ENCODE measurements at regions not wholly inside any gene's neighbourhood (a gene's known extent, or its start where the extent isn't known, plus 50 kb on each side); places are given as distances from the start of the nearest gene placed in this dataset.
"Not testable (repeated sequence)": the region's sequence is repeated elsewhere in the genome, so short reads cannot be mapped to it uniquely, and the experiment has no call there.

DNA sequence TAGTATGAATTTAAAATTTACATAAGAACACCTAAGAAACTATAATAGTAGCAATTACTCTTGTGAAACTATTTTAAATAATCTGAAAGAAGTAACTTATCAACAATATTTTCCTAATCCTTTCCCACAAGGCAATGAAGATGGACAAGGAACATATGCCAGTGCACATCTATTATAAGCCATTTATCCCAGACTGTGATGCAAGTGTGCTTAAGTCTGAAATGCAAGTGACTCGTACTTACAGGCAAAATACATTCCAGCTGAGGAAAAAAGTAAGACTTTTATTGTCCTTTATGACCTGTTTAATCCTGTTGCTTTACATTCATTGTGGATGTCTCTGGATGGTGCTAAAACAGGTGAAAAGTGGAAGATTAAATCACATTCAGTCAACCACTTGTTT lies 709.4 kb downstream of the ZNF385D start:
- no peak for DNase-seq (ENCODE audit: extremely low read depth in 1 of 2, low read depth in 1 of 2)

DNA sequence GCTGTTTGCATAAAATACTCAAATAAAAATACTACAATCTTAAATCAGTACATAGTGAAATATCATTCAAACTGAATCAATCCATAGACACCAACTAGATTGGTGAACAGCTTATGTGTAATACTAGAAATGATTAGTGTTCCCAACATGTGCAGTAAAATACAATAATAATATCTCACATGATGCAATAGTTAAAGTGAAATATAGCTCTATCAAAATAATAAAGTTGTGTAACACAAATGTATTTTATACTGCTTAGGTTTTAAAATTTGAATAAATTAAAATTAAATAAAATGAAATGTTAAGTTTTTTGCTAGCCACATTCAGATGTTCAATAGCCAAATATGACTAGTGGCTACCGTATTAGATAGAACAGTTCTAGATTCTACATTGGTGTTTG lies 714.1 kb downstream of the ZNF385D start:
- no peak for DNase-seq (ENCODE audit: extremely low read depth in 1 of 2, low read depth in 1 of 2)

- no peak for DNase-seq (ENCODE audit: extremely low read depth in 1 of 2, low read depth in 1 of 2)
Measured at GRCh38 chr3:21028412-21028811, 722.6 kb downstream of the ZNF385D start.

DNA sequence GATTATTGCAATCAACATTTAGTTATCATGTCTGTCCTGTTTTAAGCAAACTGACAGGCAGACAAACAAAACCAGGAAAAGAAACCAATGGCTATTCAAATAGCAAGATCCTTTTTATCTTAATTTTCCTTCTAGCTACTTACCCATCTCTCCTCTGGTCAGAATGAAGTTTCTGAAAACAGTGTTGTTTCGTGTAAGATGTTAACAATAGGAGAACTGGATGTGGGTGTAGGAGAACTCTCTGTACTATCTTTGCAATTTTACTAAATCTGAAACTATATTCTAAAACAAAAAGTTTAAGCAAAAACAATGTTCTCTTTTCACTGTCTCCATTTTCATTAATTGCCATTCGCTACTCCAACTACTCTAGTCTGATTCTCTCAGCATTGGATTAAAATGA lies 726.4 kb downstream of the ZNF385D start:
- no peak for DNase-seq (ENCODE audit: extremely low read depth in 1 of 2, low read depth in 1 of 2)

DNA sequence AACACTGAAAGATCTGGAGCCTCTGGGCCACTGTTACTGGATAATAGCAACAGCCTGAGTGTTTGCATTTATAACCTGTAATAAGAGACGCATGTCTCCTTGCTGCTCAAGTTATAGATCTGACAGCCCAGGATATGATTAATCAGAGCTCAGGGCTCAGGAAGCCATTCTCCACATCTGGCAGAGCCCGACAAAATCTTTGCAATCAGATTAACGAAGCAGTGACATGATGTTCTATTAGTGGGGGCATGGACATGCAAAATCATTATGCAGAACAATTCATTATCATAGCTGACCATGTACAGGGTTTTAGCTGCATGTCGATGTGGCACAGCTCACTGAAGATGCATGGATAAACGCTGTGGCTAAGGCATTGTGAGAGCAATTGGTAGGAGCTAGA lies 730.3 kb downstream of the ZNF385D start:
- no peak for DNase-seq (ENCODE audit: extremely low read depth in 1 of 2, low read depth in 1 of 2)

DNA sequence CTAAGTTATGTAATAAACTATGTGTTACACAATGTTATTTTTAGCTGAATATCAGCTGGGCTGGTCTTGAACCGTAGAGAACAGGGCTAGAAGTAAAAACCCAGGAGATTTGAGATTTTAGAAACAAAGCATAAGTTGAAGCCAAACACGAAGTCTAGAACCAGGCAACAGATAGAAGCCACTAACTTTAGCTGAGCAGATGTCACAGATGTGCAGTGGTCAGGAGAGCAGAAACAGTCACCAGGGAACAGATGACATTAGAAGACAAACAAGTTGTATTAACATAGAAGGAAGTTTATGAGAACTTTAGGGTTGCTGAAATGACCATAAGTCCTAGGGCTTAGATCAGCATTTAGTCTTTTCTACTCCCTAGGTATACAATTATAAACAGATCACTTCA lies 731.0 kb downstream of the ZNF385D start:
- no peak for DNase-seq (ENCODE audit: extremely low read depth in 1 of 2, low read depth in 1 of 2)

DNA sequence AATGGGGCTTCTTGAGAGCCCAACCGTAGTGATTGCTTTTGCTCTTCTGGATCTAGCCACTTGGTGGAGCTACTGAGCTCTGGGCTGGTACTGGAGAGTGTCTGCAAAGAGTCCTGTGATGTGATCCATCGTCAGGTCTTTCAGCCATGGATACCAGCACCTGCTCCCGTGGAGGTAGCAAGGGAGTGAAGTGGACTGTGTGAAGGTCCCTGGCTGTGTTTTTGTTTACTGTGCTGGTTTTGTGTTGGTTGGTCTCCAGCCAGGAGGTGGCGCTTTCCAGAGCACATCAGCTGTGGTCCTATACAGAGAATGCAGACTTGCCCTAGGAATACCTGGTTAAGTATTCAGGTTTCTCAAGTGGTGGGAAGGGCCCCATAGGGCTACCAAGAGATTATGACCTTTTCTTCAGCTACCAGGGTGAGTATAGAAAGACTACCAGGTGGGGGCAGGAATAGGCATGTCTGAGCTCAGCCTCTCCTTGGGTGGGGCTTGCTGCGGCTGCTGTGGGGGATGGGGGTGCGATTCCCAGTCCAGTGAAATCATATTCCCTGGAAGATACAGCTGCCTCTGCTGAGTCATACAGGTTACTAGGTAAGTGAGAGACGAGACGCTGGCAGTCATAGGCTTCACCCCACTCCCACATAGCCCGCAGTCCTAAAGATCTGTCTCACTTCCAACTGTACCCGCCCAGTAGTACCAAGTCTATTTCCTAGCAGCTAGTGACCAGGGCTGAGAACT lies 733.7 kb downstream of the ZNF385D start:
- no peak for DNase-seq (ENCODE audit: extremely low read depth in 1 of 2, low read depth in 1 of 2)

GRCh38 chr3:21013566-21013965 lies 737.4 kb downstream of the ZNF385D start:
- DNase-seq (ENCODE audit: extremely low read depth in 1 of 2, low read depth in 1 of 2), result no peak

DNA sequence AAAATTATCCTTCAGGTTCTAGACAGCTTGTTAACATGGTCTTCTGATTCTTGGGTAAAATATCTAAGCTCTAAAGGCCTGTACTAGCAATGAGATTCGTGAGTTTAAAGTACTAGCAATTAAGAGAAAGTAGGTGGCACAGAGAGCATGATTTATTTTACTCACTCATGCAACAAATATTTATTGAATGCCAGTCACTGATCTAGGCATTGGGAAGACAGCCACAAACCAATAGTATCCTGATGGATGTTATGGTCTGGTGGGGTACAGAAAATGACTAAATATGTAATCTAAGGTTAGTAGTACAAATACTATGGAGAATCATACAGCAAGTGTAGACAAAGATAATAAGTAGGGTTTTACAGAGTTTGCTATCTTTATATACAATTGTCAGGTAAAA lies 751.3 kb downstream of the ZNF385D start:
- DNase-seq (ENCODE audit: extremely low read depth in 1 of 2, low read depth in 1 of 2), result no peak

DNA sequence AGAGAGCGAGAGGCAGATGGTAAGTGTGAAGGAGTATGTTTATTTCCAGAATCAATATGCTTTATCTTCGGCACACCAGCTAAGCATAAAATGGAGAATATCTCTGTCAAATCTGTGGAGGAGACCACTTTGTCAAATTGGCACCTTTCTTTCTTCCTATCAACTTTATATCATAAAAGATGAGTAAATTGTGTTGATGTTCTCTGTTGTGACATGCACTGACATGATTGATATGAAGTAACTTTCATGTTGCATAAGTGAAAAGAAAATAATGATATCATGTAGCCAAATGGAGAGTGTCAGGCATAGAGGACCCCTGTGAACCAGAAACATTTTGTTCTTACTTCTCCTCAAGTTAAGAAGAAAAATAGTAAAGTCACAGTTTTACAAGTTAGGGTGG lies 753.8 kb downstream of the ZNF385D start:
- DNase-seq (ENCODE audit: extremely low read depth in 1 of 2, low read depth in 1 of 2), result no peak

DNA sequence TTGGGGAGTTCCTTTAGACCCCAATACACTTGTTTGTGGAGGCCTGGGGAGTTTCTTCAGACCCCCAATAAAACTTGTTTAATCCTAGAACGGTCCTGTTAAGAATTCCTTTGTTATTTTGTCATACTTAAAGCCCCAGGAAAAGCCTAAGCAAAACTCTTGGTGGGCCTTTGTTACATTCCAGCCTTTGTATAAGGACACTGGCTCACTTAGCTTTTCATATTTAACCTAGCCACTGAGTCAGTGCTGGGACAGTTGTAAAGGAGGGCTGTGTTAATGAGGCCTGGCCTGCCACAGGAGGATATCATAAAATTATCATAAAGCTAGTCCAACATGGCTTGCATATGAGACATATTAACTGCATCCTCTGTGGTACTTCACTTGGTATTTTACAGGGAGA lies 760.1 kb downstream of the ZNF385D start:
- no peak for DNase-seq (ENCODE audit: extremely low read depth in 1 of 2, low read depth in 1 of 2)

- DNase-seq (ENCODE audit: extremely low read depth in 1 of 2, low read depth in 1 of 2), result not testable (repeated sequence)
Measured at GRCh38 chr3:20989653-20990052, 761.4 kb downstream of the ZNF385D start.

- no peak for DNase-seq (ENCODE audit: extremely low read depth in 1 of 2, low read depth in 1 of 2)
Measured at GRCh38 chr3:20984594-20985205, 766.3 kb downstream of the ZNF385D start.

GRCh38 chr3:20975188-20975651 lies 775.8 kb downstream of the ZNF385D start:
- no peak for DNase-seq (ENCODE audit: extremely low read depth in 1 of 2, low read depth in 1 of 2)

GRCh38 chr3:20974396-20974795 lies 776.6 kb downstream of the ZNF385D start:
- DNase-seq (ENCODE audit: extremely low read depth in 1 of 2, low read depth in 1 of 2), result no peak

DNA sequence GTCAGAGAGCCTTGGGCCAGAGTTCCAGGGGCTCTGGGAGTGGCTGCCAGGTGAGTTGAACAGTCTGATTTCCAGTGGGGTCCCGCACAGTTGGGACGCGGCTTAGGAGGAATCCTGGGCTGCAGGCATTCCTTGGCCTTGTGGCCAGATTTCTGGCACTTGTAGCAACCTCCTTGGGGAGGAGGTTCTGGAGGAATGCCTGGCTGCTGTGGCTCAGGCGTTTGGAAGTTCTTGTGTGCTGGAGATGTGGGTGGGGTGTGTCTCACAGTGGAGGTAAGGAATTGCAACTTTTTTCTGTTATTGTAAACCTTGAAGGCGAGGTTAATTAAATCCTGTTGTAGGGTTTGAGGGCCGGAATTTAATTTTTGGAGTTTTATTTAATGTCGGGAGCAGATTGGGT lies 780.2 kb downstream of the ZNF385D start:
- not testable (repeated sequence) for DNase-seq (ENCODE audit: extremely low read depth in 1 of 2, low read depth in 1 of 2)

- not testable (repeated sequence) for DNase-seq (ENCODE audit: extremely low read depth in 1 of 2, low read depth in 1 of 2)
Measured at GRCh38 chr3:20967485-20967884, 781.5 kb upstream of the SGO1 start.

DNA sequence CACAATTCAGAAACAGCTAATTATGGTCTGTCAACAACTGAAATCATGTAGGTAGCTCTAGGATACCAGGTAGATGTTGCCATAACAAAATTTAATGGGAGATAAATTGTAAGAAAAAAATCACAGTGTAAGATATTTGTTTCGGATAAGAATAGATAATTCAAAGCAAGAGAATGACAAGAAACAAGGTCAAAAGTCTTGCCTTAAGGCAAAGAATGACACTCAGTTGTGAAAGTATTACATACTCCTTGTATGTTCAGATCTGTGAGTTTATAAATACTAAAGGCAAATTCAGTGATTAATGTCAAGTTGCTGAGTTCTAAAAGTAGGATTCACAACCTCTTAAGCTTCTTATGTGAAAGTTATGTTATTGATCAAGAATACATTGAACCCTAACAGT lies 772.2 kb upstream of the SGO1 start:
- no peak for DNase-seq (ENCODE audit: extremely low read depth in 1 of 2, low read depth in 1 of 2)

DNA sequence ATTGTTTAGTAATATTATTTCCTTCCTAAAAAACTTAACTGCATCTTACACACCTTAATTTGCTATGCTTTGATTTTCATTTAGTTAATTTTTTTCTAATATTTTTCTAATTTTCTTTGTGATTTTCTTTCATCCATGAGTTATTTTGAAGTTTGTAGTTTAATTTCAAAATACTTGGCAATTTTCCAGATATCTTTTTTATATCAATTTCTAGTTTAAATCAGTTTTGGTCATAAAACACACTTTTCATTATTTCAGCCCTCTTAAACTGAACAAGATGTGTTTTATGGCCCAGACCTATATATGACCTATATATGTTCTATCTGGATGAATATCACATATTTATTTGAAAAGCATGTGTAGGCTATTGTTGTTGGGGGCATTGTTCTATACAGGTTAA lies 759.9 kb upstream of the SGO1 start:
- no peak for DNase-seq (ENCODE audit: extremely low read depth in 1 of 2, low read depth in 1 of 2)

- no peak for DNase-seq (ENCODE audit: extremely low read depth in 1 of 2, low read depth in 1 of 2)
Measured at GRCh38 chr3:20935791-20936190, 749.8 kb upstream of the SGO1 start.

DNA sequence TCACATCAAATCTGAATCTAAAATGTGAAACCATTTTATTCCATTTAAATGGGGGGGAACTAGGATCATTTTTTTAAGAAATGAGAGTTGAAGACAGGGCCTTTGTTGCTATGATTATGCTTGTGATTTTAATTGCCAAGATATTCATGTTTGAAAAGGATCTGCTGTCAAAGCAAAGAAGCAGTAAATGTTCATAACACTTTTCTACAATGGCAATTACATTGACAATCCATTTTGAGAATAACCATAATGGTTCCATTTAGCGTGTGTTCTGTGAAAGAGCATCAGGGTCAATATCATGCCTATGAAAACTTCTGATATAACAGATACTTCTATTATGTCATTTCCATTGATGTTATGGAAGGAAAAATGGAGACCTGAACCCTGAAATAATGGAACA lies 745.8 kb upstream of the SGO1 start:
- no peak for DNase-seq (ENCODE audit: extremely low read depth in 1 of 2, low read depth in 1 of 2)

GRCh38 chr3:20930034-20930433 lies 744.0 kb upstream of the SGO1 start:
- no peak for DNase-seq (ENCODE audit: extremely low read depth in 1 of 2, low read depth in 1 of 2)
